ENCODE measurements at regions not wholly inside any gene's neighbourhood (a gene's known extent, or its start where the extent isn't known, plus 50 kb on each side); places are given as distances from the start of the nearest gene placed in this dataset.

DNA sequence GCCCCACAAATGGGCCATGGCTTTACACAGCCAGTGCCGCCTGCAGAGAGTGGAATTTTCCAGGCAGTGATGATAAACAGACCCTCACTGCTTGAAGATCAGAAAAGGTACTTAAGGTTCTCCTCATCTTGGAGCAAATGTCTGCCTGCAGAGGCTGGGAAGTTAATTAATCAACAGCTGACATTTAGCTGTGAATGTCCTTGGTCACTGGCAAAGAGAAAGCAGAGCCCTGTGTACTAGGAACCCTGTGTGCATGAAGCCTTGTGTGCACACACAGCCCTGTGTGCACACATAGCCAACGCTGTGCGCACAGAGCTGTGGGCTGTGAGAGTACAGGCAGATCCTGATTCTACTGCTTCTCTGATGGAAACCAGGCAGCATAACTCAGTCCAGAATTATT lies 291.6 kb upstream of the MKI67 start:
- Mint-ChIP-seq H3K36me3 (ENCODE audit: low read depth) (no peaks in the 10 kb centered on the region), H3K9me3 (no peaks in the 10 kb centered on the region), H3K27me3 (no peaks in the 10 kb centered on the region), H3K27ac (no peak overlapping the region), H3K4me1 (ENCODE audit: low read depth) (no peaks in the 10 kb centered on the region), H3K4me3 (no peak overlapping the region)

DNA sequence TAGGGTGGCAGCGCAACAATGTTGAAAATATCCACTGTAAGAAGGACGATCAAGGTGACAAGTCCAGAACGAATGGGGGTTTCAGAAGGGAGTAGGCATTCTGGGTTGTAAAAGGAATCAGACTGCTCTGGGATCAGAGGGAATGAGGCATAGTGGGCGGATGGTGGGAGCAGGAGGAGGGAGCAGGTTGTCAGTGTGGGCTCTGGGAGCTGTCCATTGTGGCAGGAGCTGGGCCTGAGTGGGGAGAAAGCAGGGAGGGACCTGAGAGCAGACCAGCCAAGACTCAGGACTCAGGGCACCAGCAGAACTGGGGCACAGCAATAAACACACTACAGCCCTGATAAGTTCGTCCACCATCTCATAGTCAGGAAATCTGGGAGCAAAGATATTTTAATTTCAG lies 292.6 kb upstream of the MKI67 start:
- Mint-ChIP-seq H3K36me3 (ENCODE audit: low read depth) (no peaks in the 10 kb centered on the region), H3K4me1 (ENCODE audit: low read depth) (no peaks in the 10 kb centered on the region), H3K27me3 (no peaks in the 10 kb centered on the region), H3K27ac (no peak overlapping the region), H3K9me3 (no peaks in the 10 kb centered on the region), H3K4me3 (no peak overlapping the region)

DNA sequence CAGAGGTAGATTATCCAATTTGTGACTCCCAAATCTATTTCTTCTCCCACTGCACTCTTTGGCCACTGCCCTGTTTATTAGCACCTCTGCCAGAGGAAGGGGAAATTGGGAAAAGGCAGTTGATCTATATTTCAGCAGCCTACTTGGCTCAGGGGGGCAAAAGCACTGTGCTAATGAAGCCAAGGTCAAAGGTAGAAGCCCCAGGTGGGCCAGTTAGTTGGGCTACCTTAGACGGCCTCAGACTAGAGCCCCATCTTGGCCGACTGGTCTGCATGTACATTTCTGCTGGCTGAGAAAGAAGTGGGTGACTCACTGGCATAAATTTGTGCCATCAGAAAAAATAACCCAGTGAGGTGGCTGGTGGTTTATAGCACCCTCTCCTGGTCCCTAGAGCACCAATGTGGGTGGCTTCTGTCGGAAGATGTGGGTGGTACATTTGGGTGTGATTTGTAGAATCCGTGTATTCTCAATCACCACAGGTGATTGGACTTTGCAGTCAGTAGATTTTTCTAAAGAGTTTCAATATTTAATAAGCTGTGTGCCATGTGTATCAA lies 293.3 kb upstream of the MKI67 start:
- Mint-ChIP-seq H3K36me3 (ENCODE audit: low read depth) (no peaks in the 10 kb centered on the region), H3K9me3 (no peaks in the 10 kb centered on the region), H3K4me3 (no peak overlapping the region), H3K4me1 (ENCODE audit: low read depth) (no peaks in the 10 kb centered on the region), H3K27ac (no peak overlapping the region), H3K27me3 (no peaks in the 10 kb centered on the region)

DNA sequence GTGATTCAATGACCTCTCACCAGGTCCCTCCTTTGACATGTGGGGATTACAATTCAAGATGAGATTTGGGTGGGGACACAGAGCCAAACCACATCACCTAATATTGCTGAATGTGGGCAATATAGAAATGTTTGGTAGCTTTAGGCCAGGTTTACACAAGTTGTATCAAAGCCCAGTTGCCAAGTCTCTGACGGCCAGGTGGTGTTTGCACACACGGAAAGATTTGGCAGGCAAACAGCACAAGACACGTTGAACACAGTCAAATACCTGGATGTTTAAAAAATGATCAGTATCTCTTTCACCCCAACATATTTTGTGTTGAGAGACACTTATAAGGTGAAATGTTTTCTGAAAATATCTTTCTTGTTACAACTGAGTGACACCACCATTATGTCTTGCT lies 294.4 kb upstream of the MKI67 start:
- no peak overlapping the region for H3K4me3 Mint-ChIP-seq
- H3K36me3 Mint-ChIP-seq (ENCODE audit: low read depth): no peaks in the 10 kb centered on the region
- H3K9me3 Mint-ChIP-seq: no peaks in the 10 kb centered on the region
- no peak overlapping the region for H3K27ac Mint-ChIP-seq
- H3K27me3 Mint-ChIP-seq: no peaks in the 10 kb centered on the region
- H3K4me1 Mint-ChIP-seq (ENCODE audit: low read depth): no peaks in the 10 kb centered on the region

DNA sequence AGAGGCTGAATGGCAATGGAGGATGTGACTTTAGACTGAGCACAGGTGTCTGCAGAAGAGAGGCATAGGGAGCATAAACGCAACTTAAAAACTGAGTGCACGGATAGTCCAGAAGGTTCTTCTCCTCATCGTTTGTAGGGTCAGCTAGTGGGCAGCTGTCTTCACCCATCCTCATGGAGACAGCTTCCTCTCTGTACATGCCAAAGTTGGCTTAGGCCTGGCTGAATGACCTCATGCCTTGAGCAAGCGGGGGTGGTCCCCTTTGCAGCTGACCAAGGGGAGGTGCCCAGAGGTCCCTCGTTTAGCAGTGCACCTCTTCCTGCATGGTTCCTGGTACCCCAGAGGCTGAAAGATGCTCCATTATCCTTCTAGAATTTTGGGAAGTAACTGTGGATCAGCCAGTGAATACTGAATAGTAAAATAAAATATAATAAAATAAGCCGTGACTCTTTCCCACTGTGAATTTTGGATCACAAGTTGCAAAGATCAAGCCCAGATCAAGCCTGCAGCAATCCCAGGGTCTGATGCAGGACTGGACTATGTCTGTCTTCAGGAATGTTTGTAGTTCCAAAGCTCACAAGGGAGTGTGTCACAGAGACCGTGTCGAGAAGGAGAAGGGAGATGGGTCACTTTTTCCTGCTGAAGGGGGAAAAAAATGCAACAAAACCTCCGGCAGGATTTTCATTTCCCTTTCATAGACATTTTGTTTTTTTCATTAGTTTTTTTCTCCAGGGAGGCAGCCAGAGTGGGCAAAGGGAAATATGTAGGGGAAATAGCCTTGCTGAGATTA lies 295.3 kb upstream of the MKI67 start:
- Mint-ChIP-seq H3K27ac (no peak overlapping the region), H3K27me3 (no peaks in the 10 kb centered on the region), H3K4me3 (no peak overlapping the region), H3K4me1 (ENCODE audit: low read depth) (no peaks in the 10 kb centered on the region), H3K36me3 (ENCODE audit: low read depth) (no peaks in the 10 kb centered on the region), H3K9me3 (no peaks in the 10 kb centered on the region)

DNA sequence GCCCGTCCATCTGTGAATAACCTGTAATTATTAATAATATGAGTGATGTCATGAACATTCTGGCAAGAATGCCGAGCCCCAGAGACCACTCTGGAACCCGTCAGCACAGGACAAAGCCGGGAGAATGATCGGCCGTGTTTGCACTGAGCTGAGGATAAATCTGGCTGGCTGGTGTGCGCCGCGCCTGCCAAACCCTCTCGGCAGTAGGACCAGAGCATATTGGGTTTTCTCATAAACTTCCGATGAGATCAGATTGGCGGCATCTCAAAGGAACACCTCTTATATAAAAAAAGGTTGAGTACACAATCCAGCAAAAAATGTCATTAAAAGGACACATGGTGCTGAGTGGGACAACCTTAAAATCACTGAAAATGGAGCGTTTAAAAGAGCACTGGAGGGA lies 296.0 kb upstream of the MKI67 start:
- no peaks in the 10 kb centered on the region for H3K36me3 Mint-ChIP-seq (ENCODE audit: low read depth)
- H3K4me3 Mint-ChIP-seq: no peak overlapping the region
- no peaks in the 10 kb centered on the region for H3K4me1 Mint-ChIP-seq (ENCODE audit: low read depth)
- no peak overlapping the region for H3K27ac Mint-ChIP-seq
- no peaks in the 10 kb centered on the region for H3K9me3 Mint-ChIP-seq
- peaks cover 2% of the 10 kb centered on the region for H3K27me3 Mint-ChIP-seq

DNA sequence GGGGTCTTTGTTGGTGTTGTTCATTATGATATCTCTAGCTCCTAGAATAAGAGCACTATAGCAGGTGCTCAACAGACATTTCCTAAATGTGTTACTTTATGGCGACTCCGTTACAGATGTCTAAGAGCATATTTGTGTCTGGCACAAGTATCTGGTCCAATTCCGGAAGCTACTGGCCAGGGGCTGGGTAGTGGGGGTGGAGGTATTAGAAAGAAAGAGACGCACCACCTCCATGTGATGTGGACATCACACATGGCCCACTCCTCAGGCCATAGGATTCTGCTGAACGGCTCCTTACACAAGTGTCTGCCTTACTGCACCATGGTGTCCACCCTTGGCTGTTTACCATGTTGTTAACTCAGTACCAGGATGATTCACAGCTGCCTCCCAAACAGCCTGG lies 296.8 kb upstream of the MKI67 start:
- no peaks in the 10 kb centered on the region for H3K36me3 Mint-ChIP-seq (ENCODE audit: low read depth)
- no peak overlapping the region for H3K4me3 Mint-ChIP-seq
- H3K27ac Mint-ChIP-seq: no peak overlapping the region
- H3K9me3 Mint-ChIP-seq: no peaks in the 10 kb centered on the region
- H3K27me3 Mint-ChIP-seq: peaks cover 3% of the 10 kb centered on the region
- H3K4me1 Mint-ChIP-seq (ENCODE audit: low read depth): no peaks in the 10 kb centered on the region

DNA sequence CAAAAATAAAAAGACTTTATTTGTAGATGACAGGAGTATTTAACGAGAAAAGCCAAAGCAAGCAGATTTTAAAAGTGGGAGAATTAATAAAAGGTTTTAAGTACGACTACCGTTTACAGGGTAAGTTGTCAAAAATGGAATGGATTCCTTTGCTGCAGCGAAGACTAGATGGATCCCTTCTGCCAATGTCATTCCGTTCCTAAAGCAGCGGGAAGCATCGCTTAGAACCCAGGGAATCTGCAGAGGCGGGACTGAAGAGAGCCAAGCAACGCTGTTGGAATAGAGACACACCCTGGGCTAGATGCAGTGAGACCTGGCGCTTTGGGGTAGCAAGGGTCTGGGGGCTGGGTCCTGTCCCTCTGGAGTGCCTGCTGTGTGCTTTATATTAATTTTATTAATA lies 303.1 kb upstream of the MKI67 start:
- Mint-ChIP-seq H3K36me3 (ENCODE audit: low read depth) (no peaks in the 10 kb centered on the region), H3K4me1 (ENCODE audit: low read depth) (no peaks in the 10 kb centered on the region), H3K9me3 (no peaks in the 10 kb centered on the region), H3K27ac (no peak overlapping the region), H3K4me3 (no peak overlapping the region), H3K27me3 (peaks cover 3% of the 10 kb centered on the region)

DNA sequence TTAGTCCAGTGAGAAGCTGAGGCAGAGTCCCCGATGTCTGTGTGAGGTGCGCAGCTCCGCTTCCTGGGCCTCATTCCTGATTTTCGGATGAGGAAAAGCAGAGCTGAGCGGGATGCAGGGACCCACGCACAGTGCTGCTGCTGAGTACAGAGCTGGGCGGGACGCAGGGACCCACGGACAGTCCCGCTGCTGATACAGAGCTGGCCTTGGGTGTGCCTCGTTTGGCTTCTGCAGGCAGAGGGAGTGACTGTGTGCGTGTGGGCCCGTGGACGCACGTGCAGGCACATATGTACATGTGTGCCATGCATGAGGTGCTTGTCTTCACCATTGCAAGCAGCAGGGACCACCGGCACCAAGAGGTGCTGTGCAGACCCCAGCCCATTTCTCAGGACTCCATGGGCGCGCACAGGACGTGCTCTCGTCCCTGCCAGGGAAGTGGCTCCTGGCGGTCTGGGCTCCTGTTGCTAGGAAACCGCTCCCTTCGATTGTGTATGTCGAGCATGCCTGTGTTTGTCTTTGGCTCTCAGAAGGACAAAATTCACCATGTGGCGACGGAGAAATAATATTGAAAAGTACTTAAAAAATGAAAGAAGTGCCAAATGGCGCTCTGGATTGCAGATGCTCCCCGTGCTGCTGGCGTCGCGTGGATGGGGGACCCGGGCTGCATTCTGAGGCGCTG lies 303.8 kb upstream of the MKI67 start:
- no peaks in the 10 kb centered on the region for H3K36me3 Mint-ChIP-seq (ENCODE audit: low read depth)

DNA sequence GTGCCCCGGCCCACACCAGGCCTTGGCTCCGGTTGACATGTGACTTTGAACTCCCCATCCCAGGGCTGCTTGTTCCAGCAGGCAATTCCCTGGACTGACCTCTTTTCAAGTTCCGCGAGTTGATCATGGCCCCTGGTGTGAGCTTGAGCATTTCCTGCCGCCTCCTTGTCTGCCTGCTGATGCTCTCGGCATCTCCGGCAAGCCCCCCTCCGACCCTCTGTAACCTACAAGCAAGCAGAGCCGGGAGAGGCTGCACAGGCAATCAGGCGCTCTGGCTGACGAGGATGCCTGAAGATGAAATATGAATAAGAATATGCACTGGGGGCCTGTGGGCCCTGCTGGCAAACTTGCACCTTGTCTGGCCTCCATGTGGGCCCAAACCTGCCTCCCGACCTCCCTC lies 304.9 kb upstream of the MKI67 start:
- Mint-ChIP-seq H3K36me3 (ENCODE audit: low read depth) (no peaks in the 10 kb centered on the region), H3K9me3 (no peaks in the 10 kb centered on the region), H3K27me3 (peaks cover 3% of the 10 kb centered on the region), H3K4me1 (ENCODE audit: low read depth) (no peaks in the 10 kb centered on the region), H3K4me3 (no peak overlapping the region), H3K27ac (no peak overlapping the region)

More for the DNA sequence above, 303.8 kb upstream of the MKI67 start:
- Mint-ChIP-seq H3K4me3 (no peak overlapping the region), H3K27me3 (peaks cover 3% of the 10 kb centered on the region), H3K9me3 (no peaks in the 10 kb centered on the region), H3K27ac (no peak overlapping the region), H3K4me1 (ENCODE audit: low read depth) (no peaks in the 10 kb centered on the region)

DNA sequence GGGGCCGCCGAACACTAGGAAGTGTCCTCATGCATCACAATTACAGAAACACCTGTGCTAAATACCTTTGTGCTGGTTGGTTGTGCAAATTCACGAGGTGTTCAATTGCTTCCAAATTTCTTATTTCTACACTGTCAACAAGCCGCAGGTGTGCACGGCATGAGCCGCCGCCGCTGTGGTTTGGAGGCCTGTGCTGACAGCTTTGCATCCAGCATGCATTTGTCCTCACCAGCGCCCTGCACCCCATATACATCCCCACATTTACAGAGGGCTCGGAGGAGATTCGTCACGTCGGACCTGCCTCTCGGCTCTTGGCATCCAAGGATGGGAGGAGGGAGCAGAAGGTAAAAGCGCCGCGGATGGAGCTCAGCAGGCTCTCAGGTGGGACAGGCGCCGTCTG lies 305.3 kb upstream of the MKI67 start:
- no peaks in the 10 kb centered on the region for H3K9me3 Mint-ChIP-seq
- H3K27me3 Mint-ChIP-seq: peaks cover 3% of the 10 kb centered on the region
- H3K36me3 Mint-ChIP-seq (ENCODE audit: low read depth): no peaks in the 10 kb centered on the region
- no peaks in the 10 kb centered on the region for H3K4me1 Mint-ChIP-seq (ENCODE audit: low read depth)
- H3K27ac Mint-ChIP-seq: no peak overlapping the region
- H3K4me3 Mint-ChIP-seq: no peak overlapping the region

DNA sequence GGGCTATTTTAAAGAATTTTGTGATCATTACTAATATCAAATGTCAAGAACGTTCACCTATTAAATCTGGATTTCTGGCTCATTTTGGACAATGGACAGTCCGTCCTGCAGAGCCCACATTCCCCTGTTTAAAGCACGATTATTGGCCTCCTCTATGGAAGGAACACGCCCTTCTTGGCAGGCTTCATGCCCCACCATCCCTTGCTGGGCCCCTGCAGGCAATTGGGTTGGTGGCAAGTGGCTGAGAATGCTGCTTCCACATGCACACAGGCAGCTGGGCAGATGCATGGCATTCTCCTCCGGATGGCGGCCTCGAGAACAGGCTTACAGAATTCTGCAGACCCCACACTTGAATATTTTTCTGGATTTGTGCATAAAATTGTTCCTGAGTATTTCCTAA lies 305.8 kb upstream of the MKI67 start:
- Mint-ChIP-seq H3K9me3 (no peaks in the 10 kb centered on the region), H3K27me3 (peaks cover 3% of the 10 kb centered on the region), H3K4me3 (no peak overlapping the region), H3K27ac (no peak overlapping the region), H3K4me1 (ENCODE audit: low read depth) (no peaks in the 10 kb centered on the region), H3K36me3 (ENCODE audit: low read depth) (no peaks in the 10 kb centered on the region)

DNA sequence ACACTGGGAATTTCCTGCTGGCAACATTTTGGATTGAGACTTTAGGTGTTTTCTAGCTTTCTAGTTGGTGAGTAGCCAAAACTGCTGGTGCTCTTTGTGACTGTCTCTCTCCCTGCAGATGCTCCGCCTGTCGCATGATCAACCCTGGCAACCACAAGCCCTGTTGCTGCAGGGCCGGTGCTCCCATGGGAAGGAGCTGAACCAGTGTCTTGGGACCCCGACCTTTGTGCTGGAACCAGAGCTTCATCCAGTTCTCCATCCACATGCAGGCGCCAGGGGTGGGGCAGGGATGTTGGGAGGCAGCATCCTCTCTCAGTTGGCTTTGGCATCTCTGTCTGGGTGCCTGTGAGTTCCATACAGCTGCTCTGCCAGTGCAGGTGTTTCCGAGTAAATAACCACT lies 306.2 kb upstream of the MKI67 start:
- no peaks in the 10 kb centered on the region for H3K4me1 Mint-ChIP-seq (ENCODE audit: low read depth)
- H3K36me3 Mint-ChIP-seq (ENCODE audit: low read depth): no peaks in the 10 kb centered on the region
- H3K9me3 Mint-ChIP-seq: no peaks in the 10 kb centered on the region
- no peak overlapping the region for H3K4me3 Mint-ChIP-seq
- no peak overlapping the region for H3K27ac Mint-ChIP-seq
- H3K27me3 Mint-ChIP-seq: no peaks in the 10 kb centered on the region

DNA sequence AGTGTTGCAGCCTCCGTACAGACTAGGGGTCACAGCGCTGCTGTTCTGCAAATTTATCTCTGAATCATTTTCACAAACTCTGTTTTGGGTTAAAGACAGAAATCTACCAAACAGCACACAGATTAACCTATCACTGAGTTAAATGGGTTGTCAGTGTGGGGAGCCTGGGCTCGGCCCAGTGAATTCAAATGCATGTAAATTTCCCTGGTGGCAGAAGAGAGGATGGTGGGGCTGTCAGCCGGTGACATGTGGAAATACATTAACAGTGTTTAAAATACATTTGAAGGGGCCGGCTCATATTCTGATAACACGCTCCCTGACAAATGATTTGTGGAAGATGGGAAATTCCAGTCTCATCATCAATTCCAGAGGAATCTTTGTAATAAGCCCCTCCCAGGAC lies 309.6 kb upstream of the MKI67 start:
- no peaks in the 10 kb centered on the region for H3K9me3 Mint-ChIP-seq
- H3K4me3 Mint-ChIP-seq: no peak overlapping the region
- H3K27ac Mint-ChIP-seq: no peak overlapping the region
- H3K27me3 Mint-ChIP-seq: no peaks in the 10 kb centered on the region
- no peaks in the 10 kb centered on the region for H3K4me1 Mint-ChIP-seq (ENCODE audit: low read depth)
- H3K36me3 Mint-ChIP-seq (ENCODE audit: low read depth): no peaks in the 10 kb centered on the region

DNA sequence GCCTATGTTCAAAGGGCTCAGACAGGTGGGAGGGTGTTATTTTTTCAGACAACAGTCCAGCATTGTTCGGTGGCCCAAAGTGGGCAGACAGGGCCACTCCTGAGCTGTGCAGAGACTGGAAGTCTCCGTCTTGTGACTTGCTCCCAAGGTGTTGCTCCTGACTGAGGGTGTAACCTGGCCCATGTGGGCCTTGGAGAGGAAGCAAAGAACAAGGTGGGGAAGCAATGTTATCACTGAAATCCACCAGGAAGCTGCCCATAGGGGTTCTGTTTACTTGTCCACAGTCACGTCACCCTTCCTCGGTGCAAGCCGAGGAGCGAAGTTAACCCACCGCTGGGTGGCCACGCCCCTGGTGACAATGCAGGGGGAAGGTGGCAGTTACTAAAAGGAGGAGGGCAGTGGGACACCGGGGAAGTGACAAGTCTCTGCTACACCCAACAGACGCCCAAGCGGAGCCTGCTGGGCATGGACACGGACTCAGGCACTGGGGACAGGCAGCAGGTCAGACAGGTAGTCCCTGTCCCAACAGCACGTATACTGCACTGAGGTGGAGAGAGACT lies 311.6 kb upstream of the MKI67 start:
- Mint-ChIP-seq H3K36me3 (ENCODE audit: low read depth) (no peaks in the 10 kb centered on the region), H3K4me1 (ENCODE audit: low read depth) (no peaks in the 10 kb centered on the region), H3K4me3 (no peak overlapping the region), H3K9me3 (no peaks in the 10 kb centered on the region), H3K27ac (no peak overlapping the region), H3K27me3 (no peaks in the 10 kb centered on the region)

Measured in stimulated activated naive CD8-positive, alpha-beta T cell treated with anti-CD3 and anti-CD28 coated beads, Interleukin-15, Interleukin-2, amounts not matched to agents 100 ng/mL and 50 ng/mL, for 24 hours (primary cell).